AML-193 (cell line): ENCODE measurements at regions not wholly inside any gene's neighbourhood (a gene's known extent, or its start where the extent isn't known, plus 50 kb on each side); places are given as distances from the start of the nearest gene placed in this dataset.
"Not testable (repeated sequence)": the region's sequence is repeated elsewhere in the genome, so short reads cannot be mapped to it uniquely, and the experiment has no call there.

Experiments
- DNase-seq, 2 experiments: peaks; one replicate each; lab custom pipeline; 2025; lab: John Stamatoyannopoulos, UW

DNA sequence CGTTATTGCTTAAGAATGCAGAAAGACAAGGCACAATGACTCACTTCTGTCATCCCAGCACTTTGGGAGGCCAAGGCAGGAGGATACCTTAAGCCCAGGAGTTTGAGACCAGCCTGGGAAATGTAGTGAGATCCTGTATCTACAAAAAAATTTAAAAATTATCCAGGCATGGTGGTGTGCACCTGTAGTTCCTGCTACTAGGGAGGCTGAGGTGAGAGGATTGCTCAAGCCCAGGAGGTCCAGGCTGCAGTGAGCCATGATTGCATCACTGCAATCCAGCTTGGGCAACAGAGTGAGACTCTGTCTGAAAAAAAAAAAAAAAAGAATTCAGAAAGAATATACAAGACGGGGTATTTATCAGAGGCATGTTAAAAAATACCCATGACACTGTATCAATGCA lies 182.0 kb upstream of the SPOPL start:
- no peak for DNase-seq

DNA sequence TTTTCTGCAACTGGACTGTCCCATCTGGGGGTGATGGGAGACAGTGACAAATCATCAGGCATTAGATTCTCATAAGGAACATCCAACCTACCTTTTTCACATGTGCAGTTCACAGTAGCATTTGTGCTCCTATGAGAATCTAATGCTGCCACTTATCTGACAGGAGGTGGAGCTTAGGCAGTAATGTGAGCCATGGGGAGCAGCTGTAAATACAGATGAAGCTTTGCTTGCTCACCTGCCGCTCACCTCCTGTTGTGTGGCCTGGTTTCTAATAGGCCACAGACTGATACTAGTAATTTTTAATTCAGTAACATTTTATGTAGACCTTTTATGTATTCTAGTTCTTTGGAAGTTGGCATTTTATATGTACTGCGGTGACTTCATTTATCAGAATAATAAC lies 180.1 kb upstream of the SPOPL start:
- no peak for DNase-seq

DNA sequence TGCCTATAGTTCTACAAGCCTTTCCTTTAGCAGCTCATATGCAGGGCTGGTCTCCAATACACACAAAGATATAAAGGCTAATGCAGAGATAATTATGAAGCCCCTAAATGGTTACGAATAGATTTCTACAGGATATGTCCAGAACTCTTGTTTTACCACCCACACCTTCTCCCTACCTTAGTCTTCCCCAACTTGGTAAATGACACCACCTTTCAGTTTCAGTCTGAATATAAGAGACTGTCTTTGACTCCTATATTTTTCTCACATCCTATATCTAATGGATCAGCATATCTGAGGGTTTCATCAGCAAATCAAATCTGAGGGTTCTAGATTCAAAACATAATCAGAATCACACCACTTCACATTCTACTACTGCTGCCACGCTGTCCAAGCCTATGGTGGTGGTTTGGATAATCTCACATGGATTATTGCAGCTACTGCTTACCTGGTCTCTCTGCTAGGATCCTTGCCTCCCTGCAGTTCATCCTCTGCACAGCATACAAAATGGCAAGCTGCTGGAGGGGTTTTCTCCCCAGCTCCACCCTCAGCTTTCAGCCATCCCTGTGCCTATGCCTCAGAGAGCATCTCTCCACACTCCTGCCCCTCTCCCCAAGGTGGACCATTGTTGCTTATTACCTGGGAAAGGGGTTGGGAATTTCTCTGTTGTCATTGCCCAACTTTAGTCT lies 178.0 kb upstream of the SPOPL start:
- no peak for DNase-seq

DNA sequence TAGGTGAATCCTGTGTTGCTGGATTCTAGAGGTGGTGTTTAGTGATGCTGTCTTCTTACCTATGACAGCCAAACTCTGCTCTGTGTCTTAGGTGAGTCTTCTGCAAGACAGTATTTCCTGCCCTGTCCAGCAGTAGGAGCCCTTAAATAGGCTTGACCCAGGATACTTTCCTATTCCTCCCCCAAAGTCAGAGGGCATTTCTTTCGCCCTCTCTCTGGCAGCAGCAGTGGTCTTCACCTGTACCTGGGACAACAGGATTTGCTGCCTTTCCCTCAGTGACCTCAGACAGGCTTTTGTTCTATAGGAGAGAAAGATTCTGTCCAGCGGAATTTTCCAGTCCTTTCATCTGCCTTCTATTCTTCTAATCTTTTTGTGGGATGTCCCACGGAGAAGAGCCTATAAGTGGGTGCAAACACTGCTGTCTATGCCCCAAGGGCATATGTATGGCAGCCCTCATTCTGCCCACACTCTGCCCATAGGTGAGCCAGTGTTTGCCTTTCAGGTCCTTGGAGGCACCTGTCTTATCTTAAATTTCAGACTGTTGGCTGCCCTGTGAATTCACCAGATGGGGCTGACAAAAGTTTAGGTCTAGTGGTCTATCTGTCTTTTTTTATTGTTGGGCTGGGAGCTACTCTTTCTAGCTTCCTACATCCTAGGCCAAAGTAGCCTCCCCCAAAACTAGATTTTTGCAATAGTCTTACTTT lies 177.3 kb upstream of the SPOPL start:
- no peak for DNase-seq

- no peak for DNase-seq
These were observed 173.6 kb upstream of the SPOPL start for GRCh38 chr2:138327967-138328366.

DNA sequence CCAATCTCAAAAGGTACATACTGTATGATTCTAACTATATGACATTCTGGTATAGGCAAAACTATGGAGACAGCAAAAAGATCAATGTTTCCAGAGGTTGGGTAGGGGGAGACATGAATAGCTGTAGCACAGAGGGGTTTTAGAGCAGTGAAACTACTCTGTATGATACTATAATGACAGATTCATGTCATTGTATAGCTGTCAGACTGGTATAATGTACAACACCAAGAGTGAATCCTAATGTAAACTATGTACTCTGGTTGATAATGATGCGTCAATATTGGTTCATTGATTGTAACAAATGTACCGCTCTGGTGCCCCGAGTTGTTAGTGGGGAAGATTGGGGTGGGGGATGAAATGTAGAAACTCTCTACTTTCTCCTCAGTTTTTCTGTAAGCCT lies 172.4 kb upstream of the SPOPL start:
- no peak for DNase-seq

DNA sequence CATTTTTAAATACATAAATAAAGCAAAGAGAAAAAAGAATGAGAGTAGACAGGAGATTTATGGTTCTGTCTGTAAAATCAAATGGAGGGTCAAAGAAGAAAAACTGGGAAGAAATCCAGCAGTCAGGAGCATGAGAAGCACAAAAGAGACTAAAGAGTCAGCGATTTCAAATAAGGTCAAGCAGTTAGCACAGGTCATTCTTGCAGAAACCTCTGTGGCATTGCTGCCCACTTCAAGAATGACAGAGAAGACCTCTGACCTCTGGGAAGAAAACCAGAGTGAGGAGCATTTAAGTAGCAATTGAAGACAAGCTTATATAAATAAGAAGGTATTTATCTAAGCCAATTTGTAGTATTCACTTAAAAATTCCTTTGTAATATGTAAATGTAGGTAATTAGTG lies 172.0 kb upstream of the SPOPL start:
- no peak for DNase-seq

GRCh38 chr2:138333121-138333520 lies 168.4 kb upstream of the SPOPL start:
- no peak for DNase-seq

- DNase-seq: no peak
These were observed 167.9 kb upstream of the SPOPL start for GRCh38 chr2:138333677-138334076.

GRCh38 chr2:138334323-138334722 lies 167.2 kb upstream of the SPOPL start:
- no peak for DNase-seq

DNA sequence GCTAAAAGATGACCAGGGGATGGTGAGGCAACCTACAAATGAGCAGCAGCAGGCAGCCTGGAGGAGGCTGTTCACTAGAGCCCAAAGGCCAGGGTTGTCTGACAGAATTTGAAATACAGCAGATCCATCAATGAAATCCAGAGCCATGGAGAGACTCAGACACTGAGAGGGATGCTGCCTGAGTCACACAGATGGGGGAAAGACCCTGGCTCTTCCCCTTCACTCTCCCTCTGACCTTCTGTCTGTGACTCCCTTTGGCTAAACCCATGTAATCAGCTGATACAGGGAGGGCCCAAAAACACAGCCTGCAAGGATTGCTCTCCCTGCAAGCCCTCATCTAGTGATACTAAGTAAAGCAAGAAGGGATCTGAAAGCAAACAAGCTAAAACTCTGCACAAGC lies 166.5 kb upstream of the SPOPL start:
- DNase-seq: no peak

DNA sequence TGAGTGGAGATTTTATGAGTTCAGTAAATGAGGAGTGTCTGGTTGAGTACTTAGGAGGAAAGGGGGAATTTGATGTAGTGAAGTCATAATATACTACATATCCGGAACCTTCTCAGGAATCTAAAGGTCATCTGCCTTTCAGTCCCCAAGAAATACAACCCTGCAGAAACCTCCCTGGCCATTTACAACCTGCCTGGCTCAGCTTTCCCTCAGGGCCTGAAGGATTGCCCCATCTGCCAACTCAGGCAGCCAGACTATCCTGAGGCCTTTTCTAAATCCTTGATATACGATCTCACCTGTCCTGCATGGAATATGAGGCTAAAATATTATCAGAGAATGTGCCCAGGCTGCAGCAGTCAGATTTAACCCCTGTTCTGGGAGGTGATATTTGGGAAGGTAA lies 165.4 kb upstream of the SPOPL start:
- DNase-seq: no peak

DNA sequence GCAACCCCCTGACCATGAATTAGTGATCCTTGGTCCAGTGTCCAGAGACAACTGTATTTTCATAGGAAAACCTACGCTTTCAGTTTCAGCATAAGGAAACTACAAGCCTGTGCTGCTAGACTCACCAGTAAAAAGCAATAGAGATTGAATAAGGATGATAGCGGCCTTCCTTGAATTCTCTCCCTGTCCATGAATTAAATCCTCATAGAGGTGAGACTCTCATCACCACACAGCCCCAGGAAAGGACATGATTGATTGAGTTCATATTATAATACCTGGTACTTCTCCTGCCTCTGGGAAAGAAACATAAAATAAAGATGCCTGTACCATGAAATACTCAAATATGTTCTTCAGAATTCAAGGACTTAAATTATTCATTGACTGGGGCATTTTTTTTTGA lies 146.3 kb upstream of the SPOPL start:
- DNase-seq: no peak

DNA sequence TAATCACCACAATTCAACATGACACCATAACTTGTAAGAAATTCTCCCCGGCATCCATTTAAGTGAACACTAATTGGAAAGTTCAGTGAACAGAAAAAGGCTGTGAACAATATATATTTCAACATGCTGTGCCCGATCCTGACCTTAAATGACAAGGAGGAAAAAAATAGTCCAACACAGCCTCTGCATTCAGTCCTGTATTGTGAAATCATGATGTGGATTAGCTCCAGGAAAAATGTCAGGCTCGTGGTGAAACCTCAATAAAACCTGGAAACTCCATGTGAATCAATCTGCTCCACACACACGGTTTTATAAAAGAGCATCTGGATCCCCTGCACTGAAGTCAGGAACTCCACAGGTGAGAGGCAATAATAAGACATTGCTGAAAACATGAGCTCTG lies 145.4 kb upstream of the SPOPL start:
- no peak for DNase-seq

DNA sequence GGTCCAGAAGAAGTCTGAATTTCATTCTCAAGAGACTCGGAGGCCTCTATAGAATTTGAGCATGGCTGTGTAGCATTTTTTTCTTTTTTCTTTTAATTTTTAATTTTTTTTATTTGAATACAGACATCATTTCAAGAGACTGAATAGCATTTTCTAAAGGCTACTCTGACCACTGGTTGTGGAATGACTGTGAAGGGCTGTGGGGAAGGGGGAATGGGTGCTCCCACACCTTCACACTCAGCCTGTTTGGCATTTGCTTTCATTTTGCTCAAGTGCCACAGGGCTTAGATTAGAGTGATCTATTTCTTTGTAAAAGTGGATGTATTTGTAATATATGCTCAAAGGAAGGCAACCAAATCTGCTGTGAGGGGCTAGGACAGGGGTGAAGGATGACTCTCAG lies 142.0 kb upstream of the SPOPL start:
- no peak for DNase-seq

DNA sequence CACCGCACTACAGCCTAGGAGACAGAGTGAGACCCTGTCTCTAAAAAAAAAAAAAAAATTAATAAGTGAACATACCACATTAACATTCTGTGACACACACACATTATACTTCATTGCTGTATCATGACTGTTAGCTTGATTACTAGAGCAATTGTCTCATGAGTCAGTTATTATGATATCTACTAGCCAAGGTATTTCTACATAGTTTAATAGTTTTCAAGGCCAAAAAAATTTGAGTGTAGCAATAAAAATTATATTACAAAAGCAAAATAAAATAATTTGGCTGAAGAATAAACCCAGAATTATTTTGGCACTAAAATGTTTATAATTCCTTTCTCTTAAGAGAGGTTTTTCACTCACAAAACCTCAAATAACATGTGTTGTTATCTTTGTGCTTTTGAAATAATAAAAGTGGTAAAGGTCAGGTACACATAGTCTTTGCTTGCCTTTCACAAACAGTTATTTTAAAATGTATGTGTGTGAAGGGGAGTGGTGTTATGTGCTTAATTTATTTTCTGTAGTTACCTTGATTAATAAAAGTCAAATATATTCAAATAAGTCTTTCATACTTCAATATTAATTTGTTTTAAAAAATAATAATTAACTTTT lies 136.9 kb upstream of the SPOPL start:
- no peak for DNase-seq

DNA sequence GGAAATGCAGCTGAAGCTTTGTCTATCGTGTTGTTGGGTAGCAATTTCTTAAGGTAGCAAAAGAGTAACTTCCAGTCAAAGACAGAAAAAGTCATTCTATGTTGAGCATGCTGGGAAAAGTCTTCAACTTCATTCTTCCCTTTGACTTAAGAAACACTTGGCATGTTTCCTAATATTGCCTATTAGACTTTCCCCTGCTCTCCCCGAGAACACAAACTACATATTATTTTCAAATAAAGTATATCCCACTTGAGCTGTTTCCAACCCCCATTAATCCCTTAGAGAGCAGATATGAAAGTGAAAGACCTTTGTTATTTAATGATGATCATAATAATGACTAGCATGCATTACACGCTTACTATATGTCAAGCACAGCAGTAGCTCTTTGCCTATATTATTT lies 136.0 kb upstream of the SPOPL start:
- no peak for DNase-seq

DNA sequence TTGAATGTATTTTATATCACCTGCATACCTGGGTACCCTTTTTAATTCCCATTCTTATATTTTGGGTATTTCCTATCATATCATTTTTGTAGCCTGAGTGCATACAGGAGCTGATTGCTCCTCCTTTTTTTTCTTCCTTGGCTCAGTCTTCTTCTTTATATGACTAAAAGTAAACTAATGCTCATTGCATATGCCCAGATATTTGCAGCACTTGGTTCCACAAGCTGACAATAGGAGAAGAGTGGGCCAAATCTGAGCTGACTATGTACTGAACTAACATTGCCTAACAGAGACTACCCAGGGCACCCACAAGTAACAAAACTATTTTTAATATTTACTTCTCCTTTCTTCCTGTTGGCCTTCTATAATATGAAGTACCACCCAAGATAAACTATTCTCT lies 131.7 kb upstream of the SPOPL start:
- DNase-seq: peak in 1 of 2 experiments; percentile 0

- peak; percentile 11 to 33 for DNase-seq
These were observed 127.6 kb upstream of the SPOPL start for GRCh38 chr2:138373993-138374408.

DNA sequence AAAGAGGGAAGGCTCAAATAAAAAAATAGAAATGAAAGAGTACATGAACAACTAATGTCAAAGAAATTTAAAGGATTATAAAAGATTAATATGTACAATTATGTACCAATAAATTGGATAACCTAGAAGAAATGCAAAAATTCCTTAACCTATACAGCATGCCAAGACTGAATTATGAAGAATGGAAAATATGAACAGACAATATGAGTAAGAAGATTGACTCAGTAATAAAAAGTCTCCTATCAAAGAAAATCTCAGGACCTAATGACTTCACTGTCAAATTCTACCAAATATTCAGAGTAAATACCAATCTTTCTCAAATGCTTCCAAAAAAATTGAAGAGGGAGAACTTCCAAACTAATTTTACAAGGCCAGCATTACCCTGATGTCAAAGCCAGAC lies 120.2 kb upstream of the SPOPL start:
- no peak for DNase-seq

- no peak for DNase-seq
These were observed 118.9 kb upstream of the SPOPL start for GRCh38 chr2:138382672-138383071.

DNA sequence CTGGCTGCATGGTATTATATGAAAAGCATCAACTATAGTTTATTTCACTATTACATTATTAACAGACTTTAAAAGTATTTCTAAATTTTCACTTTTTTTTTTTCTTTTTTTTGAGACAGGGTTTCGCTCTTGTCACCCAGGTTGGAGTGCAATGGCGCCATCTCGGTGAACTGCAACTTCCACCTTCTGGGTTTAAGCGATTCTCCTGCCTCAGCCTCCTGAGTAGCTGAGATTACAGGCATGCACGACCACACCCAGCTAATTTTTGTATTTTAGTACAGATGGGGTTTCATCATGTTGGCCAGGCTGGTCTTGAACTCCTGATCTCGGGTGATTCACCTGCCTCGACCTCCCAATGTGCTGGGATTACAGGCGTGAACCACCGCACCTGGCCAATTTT lies 115.4 kb upstream of the SPOPL start:
- DNase-seq: not testable (repeated sequence)

DNA sequence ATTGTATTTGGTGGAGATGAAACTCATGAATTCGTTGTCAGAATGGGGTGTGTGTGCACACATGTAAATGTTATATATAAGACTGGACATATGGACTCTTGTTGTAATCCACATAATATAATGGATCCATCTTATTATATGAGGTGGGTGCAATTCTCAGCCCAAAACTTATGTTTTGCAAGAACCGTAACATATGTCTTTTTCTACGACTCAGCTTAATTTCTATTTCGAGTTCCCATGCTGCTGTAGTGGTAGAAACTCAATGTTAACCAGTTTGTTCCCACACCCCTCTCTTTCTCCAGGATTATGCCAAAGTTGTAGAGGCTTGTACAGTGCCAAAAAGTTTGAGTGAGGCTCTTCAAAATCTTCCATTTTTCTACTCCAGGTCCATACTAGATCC lies 112.5 kb upstream of the SPOPL start:
- no peak for DNase-seq
